SK-N-DZ (cell line): ENCODE measurements at regions not wholly inside any gene's neighbourhood (a gene's known extent, or its start where the extent isn't known, plus 50 kb on each side); places are given as distances from the start of the nearest gene placed in this dataset.
"Not testable (repeated sequence)": the region's sequence is repeated elsewhere in the genome, so short reads cannot be mapped to it uniquely, and the experiment has no call there.

Source experiments
- DNase-seq: peaks from one replicate; pipeline ENCODE4 v3.0.0-alpha.2; 2015; ENCODE audit warnings: low spot score

DNA sequence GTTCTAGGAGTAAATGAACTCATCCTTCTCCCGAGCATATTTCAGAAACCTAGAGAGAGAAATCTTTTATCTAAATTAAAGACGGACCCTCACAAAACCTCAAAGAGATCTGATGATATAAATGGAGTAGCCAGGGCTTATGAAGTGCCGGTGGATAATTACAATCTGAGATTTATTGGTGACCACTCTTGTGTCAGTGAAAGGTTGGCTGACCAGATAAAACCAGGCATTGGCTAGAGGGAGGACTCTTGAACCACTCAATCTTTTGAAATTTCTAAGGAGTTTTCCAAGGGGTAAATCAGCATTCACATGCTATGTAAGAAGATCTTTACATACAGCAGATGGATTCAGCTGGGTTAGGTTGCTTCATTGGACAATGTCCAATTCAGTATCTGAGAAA is 227.3 kb upstream of the MMADHC start:
- no peak for DNase-seq

DNA sequence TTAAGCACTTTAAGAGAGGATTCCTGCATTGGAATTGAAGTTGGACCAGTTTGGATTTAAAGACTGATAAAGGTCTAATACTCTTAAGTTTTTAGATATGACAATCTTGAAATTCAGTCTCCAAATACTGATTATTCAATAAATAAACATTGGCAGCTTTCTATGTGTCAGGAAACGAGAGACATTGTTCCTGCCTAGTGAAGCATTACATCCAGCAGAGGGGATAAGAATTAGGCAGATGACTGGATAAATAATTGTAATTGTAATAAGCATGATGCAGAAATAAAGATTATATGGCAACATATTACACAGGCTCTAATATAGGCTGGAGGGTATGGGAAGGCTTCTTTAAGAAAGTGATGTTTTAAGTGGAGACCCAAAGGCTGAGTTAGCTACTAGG is 226.5 kb upstream of the MMADHC start:
- DNase-seq = no peak

DNA sequence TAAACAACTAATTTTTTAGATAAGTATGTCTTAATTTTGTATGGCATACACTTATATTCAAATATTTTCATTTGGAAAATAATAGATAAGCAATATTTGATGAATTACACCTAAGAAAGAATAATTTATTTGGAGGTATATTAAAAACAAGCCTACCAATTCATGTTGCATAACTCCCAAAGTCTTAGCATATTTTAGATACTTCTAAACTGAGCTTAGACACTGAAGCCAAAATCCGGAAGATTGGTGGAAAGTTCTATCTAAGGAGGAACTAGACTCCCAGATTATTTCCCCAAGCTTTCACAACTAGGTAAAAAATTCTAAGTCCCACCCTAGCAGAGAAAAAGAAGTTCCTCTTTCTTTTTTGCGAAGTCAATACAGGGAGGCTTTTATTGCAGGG is 221.0 kb upstream of the MMADHC start:
- DNase-seq = no peak

DNA sequence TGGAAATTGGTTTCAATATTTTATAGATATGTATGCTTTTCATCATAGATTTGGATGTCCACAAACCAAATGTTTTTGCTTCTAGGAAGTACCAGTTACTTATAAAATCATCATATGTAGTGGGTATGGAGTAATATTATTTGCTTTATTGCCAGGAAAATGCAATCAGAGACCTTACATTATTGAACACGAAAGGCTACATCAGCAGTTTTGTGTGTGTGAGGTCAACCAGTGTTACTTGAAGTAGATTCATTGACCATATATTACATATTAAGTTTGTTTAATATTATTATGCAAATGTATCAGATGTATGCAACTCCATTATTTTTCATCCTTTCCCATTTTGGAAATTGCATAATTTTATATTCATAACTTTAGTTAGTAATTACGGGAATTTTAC is 219.1 kb upstream of the MMADHC start:
- no peak for DNase-seq

DNA sequence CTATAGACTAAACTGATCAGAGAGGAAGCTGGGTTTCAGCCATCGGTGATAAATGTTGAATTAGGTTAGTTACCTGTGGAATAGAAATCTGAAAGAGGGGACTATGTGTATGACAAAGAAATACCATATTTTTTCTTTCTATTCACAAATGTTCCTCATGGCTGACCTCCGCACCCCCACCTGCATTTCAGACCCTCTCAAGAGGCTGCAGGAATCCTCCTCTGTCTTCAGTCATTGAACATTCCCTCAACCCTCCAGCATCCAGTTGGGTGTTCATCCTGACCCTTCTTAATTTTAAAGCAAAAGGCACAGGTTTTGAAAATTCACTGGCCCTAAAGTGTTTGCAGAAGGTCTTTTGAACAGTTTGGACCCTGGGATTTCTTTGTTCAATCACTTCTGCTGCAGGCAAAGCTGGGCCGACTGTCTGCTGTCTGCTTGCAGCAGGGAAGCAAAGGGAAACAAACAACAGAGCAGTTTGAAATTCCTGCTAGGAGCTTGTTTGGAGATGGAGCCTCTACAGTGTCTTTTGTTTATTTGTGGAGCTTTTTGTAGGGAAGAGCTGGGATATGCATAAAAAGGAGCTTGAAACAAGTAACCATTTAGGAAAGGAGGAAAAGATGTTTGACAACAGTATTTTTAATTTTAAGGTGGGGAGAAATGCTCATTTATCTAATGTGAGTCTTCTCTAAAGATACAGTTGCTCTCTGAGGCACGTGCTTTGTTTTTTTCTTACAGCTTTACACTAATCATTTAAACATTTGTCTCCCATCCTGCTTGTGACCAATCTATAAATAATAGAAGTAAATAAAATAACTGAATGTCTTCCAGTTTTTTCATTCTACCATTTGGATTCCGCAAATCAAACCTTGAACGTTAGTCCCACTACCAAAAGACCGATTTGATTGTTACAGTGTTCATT is 213.3 kb upstream of the MMADHC start:
- no peak for DNase-seq

DNA sequence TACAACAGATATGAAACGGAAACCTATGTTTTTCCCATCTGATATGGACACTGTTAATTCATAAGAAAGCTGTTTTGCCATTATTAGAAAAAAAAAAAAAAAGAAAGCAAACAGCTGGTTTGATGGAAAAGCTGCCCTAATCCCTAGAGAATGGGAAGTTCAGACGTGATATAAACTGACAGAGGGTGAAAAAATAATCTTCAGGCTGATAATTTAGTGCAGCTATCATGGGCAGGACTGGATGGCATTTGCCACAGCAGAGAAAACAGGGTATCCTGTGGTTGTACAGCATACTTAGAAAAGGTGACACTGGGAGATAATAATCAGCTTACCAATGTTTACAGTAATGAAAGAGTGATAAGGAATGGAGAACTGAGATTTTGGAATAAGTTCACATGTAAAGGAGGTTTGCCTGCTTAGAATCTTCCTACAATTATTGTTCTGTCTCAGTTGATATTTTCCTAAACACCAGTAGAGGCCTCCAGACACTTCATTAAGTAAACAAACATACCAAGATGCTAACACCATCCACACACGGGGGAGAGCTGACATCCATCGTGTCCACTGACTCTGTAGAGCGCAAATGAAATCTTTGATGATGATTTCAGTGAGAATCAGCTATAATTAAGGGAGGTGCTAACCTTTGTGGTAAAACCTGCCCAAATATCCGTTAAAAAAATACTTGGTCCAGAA is 211.6 kb upstream of the MMADHC start:
- peak; percentile 27 for DNase-seq

DNA sequence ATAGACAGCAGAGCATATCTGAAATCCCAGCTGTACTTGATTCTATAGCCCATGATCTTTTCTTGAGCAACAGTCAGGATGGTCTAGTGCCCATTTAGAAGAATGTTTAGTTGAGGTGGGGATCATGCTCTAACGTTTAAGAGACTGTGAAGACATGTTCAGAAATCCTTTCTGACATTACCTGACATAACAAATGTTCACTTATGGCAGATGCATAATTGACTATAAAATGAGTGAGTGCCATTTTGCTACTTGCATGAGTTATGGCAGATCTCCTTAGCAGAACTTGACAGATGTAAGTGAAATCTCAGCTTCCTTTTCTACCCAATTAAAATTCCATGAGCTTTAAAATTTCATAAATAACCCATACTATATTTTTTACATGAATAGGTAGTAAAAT is 209.5 kb upstream of the MMADHC start:
- DNase-seq = no peak

DNA sequence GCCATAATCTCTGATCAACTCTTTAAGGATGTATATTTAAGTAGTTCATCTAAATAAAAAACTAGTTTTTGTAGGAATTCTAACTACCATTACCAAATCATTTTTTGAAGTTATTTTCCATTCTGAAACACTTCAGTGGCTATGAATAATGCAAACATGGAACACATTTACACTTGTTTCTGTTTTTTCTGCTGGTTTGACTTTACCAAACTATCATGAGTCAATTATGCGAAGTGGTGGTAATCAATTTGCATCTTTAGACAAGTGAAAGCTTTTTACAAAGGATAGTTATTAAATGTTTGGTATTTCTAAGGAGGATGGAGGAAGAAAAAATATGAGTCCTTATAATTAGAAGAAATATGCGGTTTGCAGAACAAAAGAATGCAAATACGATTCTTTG is 202.0 kb upstream of the MMADHC start:
- no peak for DNase-seq

DNA sequence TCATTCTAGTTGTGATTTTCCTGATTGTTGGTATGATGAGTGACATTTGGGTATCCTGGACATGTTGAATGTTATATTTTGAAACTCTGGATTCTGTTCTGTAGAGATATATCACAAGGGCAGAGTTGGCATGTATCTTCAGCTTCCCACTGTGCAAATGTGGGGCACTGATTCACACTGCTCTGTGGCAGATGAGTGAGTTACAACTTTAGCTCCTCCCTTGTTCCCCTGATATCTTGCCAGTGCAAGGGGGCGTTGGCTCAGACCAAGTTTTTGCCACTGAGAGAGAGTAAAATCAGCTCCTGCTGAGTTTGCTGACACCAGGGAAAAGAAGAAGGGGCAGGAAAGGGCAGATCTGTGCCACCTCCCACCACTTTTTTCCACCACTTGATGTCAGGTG is 199.6 kb upstream of the MMADHC start:
- no peak for DNase-seq

DNA sequence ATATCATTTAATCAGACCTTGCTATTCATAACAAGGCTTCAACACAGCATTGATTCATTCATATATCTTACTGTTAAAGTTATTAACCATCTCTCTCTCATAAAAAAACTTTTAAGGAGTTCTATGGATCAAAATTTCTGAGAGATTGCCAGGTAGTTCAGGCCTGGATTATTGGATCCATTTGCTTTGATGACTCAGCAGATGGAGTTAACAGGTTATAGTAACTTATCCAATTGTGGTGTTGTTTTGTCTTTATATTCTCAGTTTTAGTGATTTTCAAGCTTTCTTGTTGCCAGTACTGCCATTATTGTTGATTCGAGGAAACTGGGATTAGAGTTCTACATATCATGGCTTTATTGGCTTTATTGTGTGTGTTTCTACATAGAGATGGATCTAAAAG is 195.7 kb upstream of the MMADHC start:
- no peak for DNase-seq

DNA sequence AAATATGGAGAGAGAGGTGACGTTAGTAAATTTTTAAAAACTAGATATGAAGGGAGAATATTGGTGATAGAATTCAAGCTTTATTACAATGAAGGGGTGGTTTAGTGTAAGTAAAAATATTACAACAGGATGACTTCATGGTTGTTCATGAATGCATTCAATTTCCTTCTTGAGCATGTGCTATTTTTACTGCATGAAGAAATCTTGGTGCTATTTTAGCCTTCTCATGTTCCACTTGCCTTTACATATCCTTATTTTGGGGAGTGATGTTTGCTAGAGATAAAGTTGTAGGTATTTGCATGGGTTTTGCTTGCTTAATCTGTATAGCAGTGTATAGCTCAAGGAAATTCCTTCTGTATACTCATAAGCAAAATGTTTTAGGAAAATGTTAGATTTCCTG is 195.0 kb upstream of the MMADHC start:
- DNase-seq = no peak

DNA sequence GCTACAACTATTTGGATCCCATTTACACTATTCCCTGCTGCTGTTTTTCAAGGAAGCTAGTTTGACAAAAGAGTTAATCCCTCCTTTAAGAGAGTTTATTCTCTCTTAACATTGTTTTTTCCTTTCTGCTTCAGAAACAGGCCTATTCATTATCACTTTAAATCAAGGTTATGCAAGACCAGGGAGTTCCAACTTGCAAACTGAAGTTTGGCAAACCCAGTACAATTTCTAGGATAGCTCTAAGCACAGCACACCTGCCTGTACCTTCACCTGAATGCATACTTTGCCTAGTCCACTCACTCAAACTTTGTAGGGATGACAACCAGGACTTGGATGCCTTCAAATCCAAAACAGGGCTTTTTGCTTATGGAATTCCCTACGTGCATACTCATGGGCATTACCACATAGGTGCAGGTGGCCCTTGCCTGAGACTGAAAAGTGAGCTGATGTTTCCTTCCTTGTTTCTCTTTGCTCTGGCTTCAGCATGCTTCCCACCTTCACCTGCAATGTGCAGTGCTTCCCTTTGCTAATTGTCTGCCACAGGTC is 193.8 kb upstream of the MMADHC start:
- no peak for DNase-seq

DNA sequence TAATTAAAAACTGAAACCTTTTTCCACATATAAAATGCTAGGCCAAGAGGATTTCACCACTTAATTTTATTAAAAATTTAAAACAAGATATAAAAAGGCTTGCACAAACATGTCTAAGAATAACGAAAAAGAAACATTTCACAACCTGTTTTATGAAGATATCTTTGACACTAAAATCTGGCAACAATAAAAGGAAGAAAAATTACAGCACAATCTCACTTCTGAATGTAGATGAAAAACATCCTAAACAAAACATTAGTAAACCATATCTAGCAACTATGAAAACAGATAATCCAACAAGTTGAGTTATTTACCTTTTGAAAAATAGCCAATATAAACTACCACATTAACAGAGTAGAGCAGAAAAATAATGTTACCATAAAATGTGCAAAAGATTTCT is 185.4 kb upstream of the MMADHC start:
- no peak for DNase-seq

DNA sequence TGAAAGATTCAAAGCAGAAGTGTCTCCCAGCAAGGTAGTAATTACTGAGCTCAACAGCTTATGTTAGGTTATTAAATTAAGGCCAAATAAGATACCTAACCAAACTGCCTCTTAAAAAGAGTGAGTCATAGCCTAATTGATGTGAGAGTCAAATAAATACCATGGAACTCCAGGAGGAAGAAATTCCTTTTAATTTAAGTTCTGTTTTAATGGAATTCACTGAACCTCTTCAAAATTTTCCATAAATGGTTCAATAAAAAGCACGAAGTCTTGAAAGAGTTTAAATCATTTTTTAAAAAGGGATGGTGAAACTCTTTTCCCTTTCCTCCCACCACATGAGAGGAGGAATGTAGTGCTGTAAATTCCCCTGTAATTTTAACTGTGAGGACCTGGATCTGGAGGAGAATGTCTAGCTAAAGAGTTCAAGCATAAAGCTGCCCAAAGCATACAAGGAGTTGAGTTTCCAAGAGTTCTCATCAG is 180.8 kb upstream of the MMADHC start:
- DNase-seq = peak; percentile 10

DNA sequence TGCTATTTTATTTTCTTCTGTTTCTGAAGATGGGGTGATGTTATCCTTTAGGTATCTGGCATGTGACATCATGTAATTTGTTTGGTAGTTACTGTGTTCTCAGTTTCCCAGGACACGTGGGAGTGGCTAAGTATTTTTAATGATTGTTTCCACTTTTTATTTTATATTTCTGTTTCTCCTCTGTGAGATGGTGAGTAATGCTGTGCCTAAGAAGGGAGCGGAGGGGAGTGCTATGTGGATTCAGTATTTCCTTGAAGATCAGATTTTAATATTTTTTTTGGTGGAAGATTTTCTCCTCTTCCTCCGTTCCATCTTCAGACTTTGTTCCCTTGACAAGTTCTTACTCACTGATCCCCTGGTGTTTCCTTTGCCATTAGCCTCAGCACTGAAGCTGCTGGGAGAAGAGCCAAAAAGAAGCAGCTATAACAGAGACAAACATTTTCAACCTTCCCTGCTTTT is 180.0 kb upstream of the MMADHC start:
- no peak for DNase-seq

DNA sequence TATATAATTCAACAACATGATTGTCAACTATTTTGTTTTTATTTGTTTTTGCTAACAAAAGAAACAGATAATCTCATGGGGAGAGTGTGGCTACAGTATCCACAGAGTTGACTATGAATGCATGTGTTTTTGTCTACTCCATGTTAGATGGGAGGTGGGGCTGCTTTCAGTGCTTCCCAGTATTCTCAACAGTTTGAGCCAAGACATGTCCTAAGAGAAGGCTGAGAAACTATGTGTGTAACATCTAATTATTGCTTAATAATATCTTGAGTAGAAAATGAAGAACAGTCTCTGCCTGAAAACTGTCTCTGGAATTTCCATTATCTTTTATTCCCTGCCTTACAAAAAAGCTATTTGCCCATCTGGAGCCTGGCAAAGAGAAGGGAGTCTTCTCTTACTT is 178.8 kb upstream of the MMADHC start:
- DNase-seq = no peak

DNA sequence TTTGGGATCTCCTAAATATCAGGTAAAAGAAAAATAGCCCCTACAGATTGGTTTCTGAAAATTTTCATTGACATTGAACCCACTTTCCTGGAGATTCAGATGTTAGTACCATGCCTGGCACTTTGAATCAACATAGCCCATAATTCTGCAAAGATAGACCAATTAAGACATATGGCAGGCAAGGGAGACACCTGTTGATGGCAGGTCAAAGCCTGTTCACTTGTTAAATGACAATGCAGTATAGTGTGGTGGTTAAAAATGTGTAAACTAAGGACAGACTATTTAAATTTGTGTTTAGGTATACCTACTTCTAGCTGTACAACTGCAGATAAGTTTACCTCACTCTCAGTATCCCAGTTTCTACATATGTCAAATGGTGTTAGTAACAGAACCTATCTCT is 178.1 kb upstream of the MMADHC start:
- no peak for DNase-seq

DNA sequence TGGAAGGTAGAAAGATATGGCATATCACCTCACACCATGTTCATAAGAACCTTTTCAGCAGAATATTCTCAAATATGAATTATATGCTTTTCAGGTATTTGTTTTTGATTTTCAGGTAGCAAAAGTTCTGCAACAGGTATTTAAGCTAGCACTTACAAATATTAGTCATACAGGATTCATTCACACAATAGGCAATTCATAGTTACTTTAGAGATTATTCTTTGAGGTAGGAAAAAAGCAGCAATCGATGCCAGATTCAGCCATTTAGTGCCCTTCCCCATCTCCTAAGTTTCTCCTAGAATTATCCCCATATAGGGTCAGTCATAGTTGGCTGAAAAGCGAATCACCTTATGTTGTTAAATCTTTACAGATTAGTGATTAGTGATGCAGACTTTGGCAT is 177.4 kb upstream of the MMADHC start:
- no peak for DNase-seq

DNA sequence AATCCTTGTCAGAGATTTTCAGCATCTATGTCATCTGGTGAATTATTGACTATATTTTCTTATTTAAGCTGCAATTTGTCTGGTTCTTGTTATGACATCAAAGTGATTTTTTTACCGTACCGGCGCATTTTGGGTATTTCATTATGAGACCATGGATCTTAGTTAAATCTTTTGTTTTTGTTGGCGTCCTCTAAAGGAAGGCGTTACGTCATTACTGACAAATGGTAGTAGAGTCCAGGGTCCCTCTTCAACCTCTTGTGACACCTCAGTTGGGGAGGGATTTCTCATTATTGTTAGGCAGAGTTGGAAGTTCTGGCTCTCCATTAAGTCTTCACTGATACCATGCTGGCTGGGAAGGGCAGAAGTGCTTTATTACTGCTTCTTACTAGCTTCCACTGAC is 175.8 kb upstream of the MMADHC start:
- DNase-seq = no peak

DNA sequence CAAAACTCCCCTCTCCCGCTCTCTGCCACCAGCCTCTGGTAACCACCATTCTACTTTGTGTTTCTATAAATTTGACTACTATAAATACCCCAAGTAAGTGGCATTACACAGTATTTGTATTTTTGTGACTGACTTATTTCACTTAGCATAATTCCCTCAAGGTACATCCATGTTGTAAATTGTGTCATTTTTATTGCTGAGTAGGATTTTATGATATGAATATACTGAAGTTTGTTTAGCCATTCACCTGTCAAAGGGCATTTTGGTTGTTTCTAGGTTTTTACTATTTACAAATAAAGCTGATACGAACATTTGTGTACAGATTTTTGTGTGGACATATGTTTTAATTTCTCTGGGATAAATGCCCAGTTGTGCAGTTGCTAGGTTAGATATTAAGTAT is 174.0 kb upstream of the MMADHC start:
- no peak for DNase-seq

DNA sequence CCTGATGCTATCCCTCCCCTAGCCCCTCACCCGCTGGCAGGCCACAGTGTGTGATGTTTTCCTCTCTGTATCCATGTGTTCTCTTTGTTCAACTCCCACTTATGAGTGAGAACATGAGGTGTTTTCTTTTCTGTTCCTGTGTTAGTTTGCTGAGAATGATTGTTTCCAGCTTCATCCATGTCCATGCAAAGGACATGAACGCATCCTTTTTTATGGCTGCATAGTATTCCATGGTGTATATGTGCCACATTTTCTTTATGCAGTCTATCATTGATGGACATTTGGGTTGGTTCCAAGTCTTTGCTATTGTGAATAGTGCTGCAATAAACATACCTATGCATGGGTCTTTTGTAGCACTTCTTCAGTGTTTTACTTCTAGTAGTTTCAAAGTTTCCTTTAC is 171.8 kb upstream of the MMADHC start:
- not testable (repeated sequence) for DNase-seq

DNA sequence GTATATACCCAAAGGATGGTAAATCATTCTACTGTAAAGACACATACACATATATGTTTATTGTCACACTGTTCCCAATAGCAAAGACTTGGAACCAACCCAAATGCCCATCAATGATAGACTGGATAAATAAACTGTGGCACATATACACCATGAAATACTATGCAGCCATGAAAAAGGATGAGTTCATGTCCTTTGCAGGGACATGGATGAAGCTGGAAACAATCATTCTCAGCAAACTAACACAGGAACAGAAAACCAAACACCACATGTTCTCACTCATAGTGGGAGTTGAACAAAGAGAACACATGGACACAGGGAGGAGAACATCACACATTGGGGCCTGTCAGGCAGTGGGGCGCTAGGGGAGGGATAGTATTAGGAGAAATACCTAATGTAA is 167.1 kb upstream of the MMADHC start:
- not testable (repeated sequence) for DNase-seq

DNA sequence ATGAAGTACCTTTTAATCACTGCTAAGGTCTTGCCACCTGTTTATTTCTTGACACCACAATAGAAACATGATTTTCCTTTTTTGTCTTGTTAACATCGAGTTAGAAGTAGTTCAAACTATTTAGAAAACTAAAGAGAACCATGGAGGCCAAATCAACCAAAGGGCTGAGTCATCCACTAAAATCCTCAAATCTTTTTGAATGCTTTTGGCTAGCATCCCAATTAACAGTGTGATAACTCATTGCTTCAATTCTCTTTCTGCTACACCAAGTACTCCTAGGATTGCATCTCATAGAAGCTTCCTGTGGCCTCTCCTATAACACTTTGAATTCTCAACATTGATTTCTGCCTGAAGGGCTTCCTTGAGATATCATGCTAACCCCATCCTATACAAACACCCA is 159.9 kb upstream of the MMADHC start:
- no peak for DNase-seq
